ENCODE measurements at regions not wholly inside any gene's neighbourhood (a gene's known extent, or its start where the extent isn't known, plus 50 kb on each side); places are given as distances from the start of the nearest gene placed in this dataset.

GRCh38 chr16:13463619-13464018 is 456.3 kb upstream of the ERCC4 start:
- no peaks in the 10 kb centered on the region for H3K4me1 ChIP-seq (ENCODE audit: insufficient read depth)
- H3K27me3 ChIP-seq (ENCODE audit: insufficient read depth): no peaks in the 10 kb centered on the region
- H3K79me2 ChIP-seq (replicated peaks; ENCODE audit: insufficient read depth): no peaks in the 10 kb centered on the region
- H3K27me3 Mint-ChIP-seq (ENCODE audit: insufficient read depth, low read depth, poor library complexity): no peaks in the 10 kb centered on the region
- no peaks in the 10 kb centered on the region for H3K36me3 Mint-ChIP-seq (ENCODE audit: low read depth)
- ATAC-seq (no peak), DNase-seq (ENCODE audit: low spot score) (no peak)
- no peak overlapping the region for H3K4me3 ChIP-seq
- no peak overlapping the region for H3K27ac ChIP-seq (ENCODE audit: low read depth)
- no peak overlapping the region for H3K4me3 Mint-ChIP-seq
- no peaks in the 10 kb centered on the region; the same call in 2 of the 3 replicates for H3K9me3 Mint-ChIP-seq
- no peak overlapping the region for H3K27ac Mint-ChIP-seq
- no peak overlapping the region for H3K4me2 ChIP-seq
- H3K36me3 ChIP-seq (ENCODE audit: insufficient read depth): no peaks in the 10 kb centered on the region
- peaks cover 6% of the 10 kb centered on the region; the same call in 1 of the 2 replicates for H3K9me2 ChIP-seq (ENCODE audit: insufficient read depth)
- no peak overlapping the region for H2AFZ ChIP-seq
- TF ChIP-seq POLR2AphosphoS5 (IDR thresholded peaks at IDR 0.05; ENCODE audit: low read depth): no peak
- no peak for TF ChIP-seq CREB1 (CRISPR knock-in tag; IDR thresholded peaks at IDR 0.05; ENCODE audit: low read depth)
- no peak for TF ChIP-seq EZH2 (IDR thresholded peaks at IDR 0.05; ENCODE audit: low read depth, unreplicated experiment)
- TF ChIP-seq ZNF114 (CRISPR knock-in tag; IDR thresholded peaks at IDR 0.05): no peak
- TF ChIP-seq STAT1 (IDR thresholded peaks at IDR 0.05; ENCODE audit: unreplicated experiment): no peak
- no peaks in the 10 kb centered on the region for H3K4me1 Mint-ChIP-seq
- no peaks in the 10 kb centered on the region for H3F3A ChIP-seq (replicated peaks; ENCODE audit: low read depth)
- H4K20me1 ChIP-seq (replicated peaks; ENCODE audit: insufficient read depth): no peaks in the 10 kb centered on the region

- H3K27me3 Mint-ChIP-seq (ENCODE audit: insufficient read depth, low read depth, poor library complexity): no peaks in the 10 kb centered on the region
- Histone ChIP-seq H3F3A (replicated peaks; ENCODE audit: low read depth) (no peaks in the 10 kb centered on the region), H3K9me2 (ENCODE audit: insufficient read depth) (peaks cover 6% of the 10 kb centered on the region; the same call in 1 of the 2 replicates), H3K4me3 (no peak overlapping the region), H3K27me3 (ENCODE audit: insufficient read depth) (no peaks in the 10 kb centered on the region), H3K4me1 (ENCODE audit: insufficient read depth) (no peaks in the 10 kb centered on the region), H3K36me3 (ENCODE audit: insufficient read depth) (peaks cover 5% of the 10 kb centered on the region; the same call in 1 of the 2 replicates), H3K4me2 (no peak overlapping the region), H2AFZ (no peak overlapping the region), H3K79me2 (replicated peaks; ENCODE audit: insufficient read depth) (no peaks in the 10 kb centered on the region), H3K27ac (ENCODE audit: low read depth) (no peak overlapping the region), H4K20me1 (replicated peaks; ENCODE audit: insufficient read depth) (no peaks in the 10 kb centered on the region; the same call in 1 of the 2 replicates)
- DNase-seq (ENCODE audit: low spot score) (peak; percentile 33), ATAC-seq (peak; percentile 40; the same call in 2 of the 3 replicates)
- H3K4me1 Mint-ChIP-seq: no peaks in the 10 kb centered on the region
- H3K36me3 Mint-ChIP-seq (ENCODE audit: low read depth): peaks cover 20% of the 10 kb centered on the region
- H3K9me3 Mint-ChIP-seq: peaks cover 15% of the 10 kb centered on the region
- H3K27ac Mint-ChIP-seq: no peak overlapping the region
- H3K4me3 Mint-ChIP-seq: no peak overlapping the region
- TF ChIP-seq NANOG (IDR thresholded peaks at IDR 0.05; ENCODE audit: borderline replicate concordance) (no peak), ZNF331 (CRISPR knock-in tag; IDR thresholded peaks at IDR 0.05; ENCODE audit: low read depth) (no peak), REST (IDR thresholded peaks at IDR 0.05; ENCODE audit: unreplicated experiment) (peak; percentile 82)
Observed at GRCh38 chr16:13471036-13471435, 448.9 kb upstream of the ERCC4 start.
